HEK293 (cell line): ENCODE measurements at regions not wholly inside any gene's neighbourhood (a gene's known extent, or its start where the extent isn't known, plus 50 kb on each side); places are given as distances from the start of the nearest gene placed in this dataset.

Source experiments
- ZFP37 ChIP-seq: fragments of 450-650 bp; formaldehyde crosslinking; IDR thresholded peaks from 2 replicates; pipeline ENCODE4 v1.5.1; 2016; ENCODE audit warnings: missing biosample characterization, missing genetic modification characterization
- ZNF266 ChIP-seq: fragments of 450-650 bp; formaldehyde crosslinking; IDR thresholded peaks from 2 replicates; pipeline ENCODE4 v1.5.1; 2016; ENCODE audit warnings: missing biosample characterization, missing genetic modification characterization, low read depth
- ZNF521 ChIP-seq: fragments of 450-650 bp; formaldehyde crosslinking; IDR thresholded peaks from 2 replicates; pipeline ENCODE4 v1.5.1; 2017; ENCODE audit warnings: missing biosample characterization, mild to moderate bottlenecking, missing genetic modification characterization
- ZNF571 ChIP-seq: fragments of 450-650 bp; formaldehyde crosslinking; IDR thresholded peaks from 2 replicates; pipeline ENCODE4 v1.5.0; 2017; ENCODE audit warnings: missing biosample characterization, missing genetic modification characterization
- ZNF707 ChIP-seq: fragments of 450-650 bp; formaldehyde crosslinking; IDR thresholded peaks from 2 replicates; pipeline ENCODE4 v1.5.1; 2016; ENCODE audit warnings: missing biosample characterization, missing genetic modification characterization
- TF ChIP-seq, protein P1 (sequence below): fragments of 450-650 bp; formaldehyde crosslinking; IDR thresholded peaks from 2 replicates; pipeline ENCODE4 v1.5.1; 2016; ENCODE audit warnings: missing biosample characterization, missing genetic modification characterization
- TF ChIP-seq, protein P2 (sequence below): sonication (generic); formaldehyde crosslinking; IDR thresholded peaks from 2 replicates; pipeline ENCODE4 v1.8.1; 2022; ENCODE audit warnings: mild to moderate bottlenecking, moderate library complexity, missing genetic modification reagents
- TF ChIP-seq, protein P3 (sequence below): fragments of 450-650 bp; formaldehyde crosslinking; IDR thresholded peaks from 2 replicates; pipeline ENCODE4 v1.5.1; 2016; ENCODE audit warnings: missing biosample characterization, missing genetic modification characterization
- TF ChIP-seq, protein P4 (sequence below): fragments of 450-650 bp; formaldehyde crosslinking; IDR thresholded peaks from 2 replicates; pipeline ENCODE4 v1.5.1; 2016; ENCODE audit warnings: missing biosample characterization, missing genetic modification characterization

DNA sequence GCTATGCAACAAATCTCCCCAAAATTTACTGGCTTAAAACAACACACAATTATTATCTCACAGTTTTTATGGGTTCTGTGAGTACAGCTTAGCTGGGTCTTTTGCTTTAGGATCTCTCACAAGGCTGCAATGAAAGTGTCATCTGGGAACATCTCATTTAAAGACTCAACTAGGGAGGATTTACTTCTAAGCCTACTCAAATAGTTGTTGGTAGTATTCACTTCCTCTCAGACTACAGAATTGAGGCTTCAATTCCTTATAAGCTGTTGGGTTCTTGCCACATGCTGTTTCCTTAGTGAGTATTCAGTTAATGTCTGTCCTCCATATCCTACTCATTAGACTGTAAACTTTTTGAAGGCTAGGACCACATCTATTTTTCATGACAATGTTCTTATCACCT is 72.3 kb downstream of the MDH1 start:
- TF ChIP-seq, protein P1, sequence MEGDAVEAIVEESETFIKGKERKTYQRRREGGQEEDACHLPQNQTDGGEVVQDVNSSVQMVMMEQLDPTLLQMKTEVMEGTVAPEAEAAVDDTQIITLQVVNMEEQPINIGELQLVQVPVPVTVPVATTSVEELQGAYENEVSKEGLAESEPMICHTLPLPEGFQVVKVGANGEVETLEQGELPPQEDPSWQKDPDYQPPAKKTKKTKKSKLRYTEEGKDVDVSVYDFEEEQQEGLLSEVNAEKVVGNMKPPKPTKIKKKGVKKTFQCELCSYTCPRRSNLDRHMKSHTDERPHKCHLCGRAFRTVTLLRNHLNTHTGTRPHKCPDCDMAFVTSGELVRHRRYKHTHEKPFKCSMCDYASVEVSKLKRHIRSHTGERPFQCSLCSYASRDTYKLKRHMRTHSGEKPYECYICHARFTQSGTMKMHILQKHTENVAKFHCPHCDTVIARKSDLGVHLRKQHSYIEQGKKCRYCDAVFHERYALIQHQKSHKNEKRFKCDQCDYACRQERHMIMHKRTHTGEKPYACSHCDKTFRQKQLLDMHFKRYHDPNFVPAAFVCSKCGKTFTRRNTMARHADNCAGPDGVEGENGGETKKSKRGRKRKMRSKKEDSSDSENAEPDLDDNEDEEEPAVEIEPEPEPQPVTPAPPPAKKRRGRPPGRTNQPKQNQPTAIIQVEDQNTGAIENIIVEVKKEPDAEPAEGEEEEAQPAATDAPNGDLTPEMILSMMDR (tag by site-specific recombination) = no peak
- TF ChIP-seq ZNF707 = no peak
- TF ChIP-seq, protein P2, sequence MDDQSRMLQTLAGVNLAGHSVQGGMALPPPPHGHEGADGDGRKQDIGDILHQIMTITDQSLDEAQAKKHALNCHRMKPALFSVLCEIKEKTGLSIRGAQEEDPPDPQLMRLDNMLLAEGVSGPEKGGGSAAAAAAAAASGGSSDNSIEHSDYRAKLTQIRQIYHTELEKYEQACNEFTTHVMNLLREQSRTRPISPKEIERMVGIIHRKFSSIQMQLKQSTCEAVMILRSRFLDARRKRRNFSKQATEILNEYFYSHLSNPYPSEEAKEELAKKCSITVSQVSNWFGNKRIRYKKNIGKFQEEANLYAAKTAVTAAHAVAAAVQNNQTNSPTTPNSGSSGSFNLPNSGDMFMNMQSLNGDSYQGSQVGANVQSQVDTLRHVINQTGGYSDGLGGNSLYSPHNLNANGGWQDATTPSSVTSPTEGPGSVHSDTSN (CRISPR knock-in tag) = no peak
- TF ChIP-seq, protein P3, sequence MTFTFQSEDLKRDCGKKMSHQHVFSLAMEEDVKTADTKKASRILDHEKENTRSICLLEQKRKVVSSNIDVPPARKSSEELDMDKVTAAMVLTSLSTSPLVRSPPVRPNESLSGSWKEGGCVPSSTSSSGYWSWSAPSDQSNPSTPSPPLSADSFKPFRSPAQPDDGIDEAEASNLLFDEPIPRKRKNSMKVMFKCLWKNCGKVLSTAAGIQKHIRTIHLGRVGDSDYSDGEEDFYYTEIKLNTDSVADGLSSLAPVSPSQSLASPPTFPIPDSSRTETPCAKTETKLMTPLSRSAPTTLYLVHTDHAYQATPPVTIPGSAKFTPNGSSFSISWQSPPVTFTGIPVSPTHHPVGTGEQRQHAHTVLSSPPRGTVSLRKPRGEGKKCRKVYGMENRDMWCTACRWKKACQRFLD (tag by site-specific recombination) = no peak
- TF ChIP-seq ZNF266 = no peak
- no peak for TF ChIP-seq ZNF571 (tag by site-specific recombination)
- no peak for TF ChIP-seq ZNF521 (tag by site-specific recombination)
- TF ChIP-seq, protein P4, sequence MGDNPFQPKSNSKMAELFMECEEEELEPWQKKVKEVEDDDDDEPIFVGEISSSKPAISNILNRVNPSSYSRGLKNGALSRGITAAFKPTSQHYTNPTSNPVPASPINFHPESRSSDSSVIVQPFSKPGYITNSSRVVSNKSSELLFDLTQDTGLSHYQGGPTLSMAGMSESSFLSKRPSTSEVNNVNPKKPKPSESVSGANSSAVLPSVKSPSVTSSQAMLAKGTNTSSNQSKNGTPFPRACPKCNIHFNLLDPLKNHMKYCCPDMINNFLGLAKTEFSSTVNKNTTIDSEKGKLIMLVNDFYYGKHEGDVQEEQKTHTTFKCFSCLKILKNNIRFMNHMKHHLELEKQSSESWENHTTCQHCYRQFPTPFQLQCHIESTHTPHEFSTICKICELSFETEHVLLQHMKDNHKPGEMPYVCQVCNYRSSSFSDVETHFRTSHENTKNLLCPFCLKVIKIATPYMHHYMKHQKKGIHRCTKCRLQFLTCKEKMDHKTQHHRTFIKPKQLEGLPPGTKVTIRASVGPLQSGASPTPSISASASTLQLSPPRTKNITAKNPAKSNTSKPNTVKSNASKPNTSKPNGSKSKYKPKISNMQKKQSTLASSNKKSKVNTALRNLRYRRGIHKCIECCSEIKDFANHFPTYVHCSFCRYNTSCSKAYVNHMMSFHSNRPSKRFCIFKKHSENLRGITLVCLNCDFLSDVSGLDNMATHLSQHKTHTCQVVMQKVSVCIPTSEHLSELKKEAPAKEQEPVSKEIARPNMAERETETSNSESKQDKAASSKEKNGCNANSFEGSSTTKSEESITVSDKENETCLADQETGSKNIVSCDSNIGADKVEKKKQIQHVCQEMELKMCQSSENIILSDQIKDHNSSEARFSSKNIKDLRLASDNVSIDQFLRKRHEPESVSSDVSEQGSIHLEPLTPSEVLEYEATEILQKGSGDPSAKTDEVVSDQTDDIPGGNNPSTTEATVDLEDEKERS (tag by site-specific recombination) = no peak
- TF ChIP-seq ZFP37 (tag by site-specific recombination) = no peak
